ENCODE measurements at regions not wholly inside any gene's neighbourhood (a gene's known extent, or its start where the extent isn't known, plus 50 kb on each side); places are given as distances from the start of the nearest gene placed in this dataset.

DNA sequence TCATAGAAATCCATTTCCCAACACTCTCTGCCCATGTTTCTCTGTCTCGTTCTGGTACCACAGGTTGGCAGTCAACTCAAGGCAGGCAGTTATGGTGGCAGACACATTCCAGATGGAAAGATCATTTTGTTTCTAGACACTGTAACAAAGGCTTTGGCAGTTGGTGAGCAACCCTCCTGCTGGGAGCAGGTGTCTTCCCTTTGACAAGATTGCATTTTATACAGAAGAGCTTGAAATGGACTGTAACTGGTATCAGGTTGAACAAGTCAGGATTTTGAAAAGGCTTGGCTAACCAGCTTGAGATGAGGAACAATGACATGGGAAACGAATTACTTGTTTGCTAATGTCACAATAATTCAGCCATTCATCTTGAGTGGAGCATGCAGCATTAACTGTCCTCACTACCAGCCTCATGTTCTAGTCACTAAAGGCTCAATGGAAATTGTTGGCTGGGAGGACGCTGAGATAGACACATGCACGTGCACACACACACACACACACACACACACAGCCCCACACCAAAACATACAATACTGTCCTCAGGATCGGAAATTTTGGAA, 170.0 kb downstream of the SEMA6D start:
- no peak for DNase-seq

DNA sequence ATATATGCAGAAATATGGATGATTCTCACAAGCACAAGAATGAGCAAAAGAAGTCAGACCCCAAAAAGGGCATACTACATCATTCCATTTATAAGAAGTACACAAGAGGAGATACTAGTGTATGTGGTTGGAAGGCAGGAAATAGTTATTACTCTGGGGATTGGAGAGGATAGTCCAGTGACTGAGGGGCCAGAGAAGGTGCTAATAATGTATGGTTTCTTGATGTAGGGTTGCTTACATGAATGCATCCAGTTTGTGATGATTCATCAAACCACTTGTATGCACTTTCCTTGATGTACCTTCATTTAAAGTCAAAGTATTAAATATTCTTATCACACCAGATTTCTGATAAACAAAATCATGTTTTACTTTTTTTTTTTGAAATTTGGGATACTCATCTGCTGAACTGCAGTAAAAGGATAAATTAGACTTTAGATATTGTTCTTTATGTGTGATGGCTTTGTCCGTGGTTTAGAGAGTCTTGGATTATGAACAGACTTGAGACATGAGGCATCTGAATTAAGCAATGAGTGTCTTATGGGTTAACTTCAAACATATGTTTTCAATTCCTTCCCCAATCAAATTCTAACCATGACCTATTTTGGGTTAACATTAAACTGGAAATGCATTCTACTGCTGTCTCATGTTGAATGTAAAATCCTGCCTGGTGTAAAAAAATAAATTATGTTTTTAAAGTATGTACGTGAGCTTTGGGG, 171.2 kb downstream of the SEMA6D start:
- DNase-seq, result no peak

DNA sequence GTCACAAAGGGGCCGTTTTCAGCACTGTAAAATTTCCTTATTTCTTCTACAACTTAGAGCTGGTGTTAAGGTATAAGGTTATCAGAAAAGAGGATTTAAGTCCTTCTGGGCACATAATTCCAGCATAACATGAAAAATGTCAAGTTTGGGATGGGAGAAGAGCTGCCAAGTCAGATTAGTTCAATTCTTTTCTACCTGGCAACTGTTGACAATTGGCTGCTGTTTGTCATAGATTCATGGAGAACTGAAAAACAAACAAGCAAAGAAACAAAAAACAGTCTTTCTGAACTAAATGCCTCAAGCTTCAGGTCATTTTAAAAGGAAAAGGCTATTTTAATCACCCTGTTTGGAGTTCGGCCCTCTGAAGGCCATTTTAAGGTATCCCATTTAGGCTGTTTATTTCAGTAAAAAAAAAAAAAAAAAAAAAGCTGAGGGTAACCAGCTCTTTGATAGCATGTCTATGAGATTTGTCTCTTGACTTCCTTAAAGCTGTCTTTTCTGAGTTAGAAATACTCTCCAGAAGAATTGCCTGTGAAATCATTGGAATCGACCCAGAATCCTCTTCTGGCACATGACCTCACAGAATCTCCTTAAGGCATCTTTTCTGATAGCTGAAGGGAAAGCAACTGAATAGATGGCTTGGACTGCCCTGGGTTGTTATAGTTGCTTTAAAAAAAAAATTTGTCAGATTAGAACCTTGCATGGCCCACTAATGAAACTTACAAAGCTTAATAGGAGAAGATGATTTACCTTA, 173.3 kb downstream of the SEMA6D start:
- DNase-seq, result no peak

GRCh38 chr15:47897525-47897924, 180.2 kb downstream of the SEMA6D start:
- DNase-seq, result no peak

DNA sequence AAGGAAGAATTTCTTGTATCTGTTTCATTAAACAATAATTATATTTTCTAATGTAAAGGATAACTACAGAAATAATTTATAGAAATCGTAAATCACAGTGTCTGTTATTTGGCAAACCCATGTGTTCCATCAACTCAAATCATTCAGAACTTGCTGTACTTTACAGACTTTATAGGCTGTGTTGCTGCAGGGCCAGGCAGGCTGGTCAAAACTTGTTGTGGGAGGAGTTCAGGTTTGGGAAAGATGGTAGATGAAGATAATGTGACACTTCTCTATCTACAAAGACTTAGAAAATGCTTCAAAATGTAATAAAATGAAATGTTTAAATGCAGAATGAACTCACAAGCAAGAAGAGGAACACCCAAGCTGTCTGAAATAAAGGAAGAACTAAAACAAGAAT, 183.4 kb downstream of the SEMA6D start:
- DNase-seq, result no peak

DNA sequence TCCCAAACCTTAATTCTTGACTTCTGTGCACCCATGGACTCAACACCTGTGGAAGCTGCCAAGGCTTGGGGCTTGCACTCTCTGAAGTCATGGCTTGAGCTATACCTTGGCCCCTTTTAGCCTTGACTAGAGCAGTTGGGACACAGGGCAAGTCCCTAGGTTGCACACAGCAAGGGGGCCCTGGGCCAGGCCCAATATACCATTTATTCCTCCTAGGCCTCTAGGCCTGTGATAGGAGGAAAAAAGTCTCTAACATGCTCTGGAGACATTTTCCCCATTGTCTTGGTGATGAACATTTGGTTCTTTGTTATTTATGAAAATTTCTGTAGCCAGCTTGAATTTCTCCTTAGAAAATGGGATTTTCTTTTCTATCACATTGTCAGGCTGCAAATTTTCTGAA, 186.1 kb downstream of the SEMA6D start:
- DNase-seq, result no peak

DNA sequence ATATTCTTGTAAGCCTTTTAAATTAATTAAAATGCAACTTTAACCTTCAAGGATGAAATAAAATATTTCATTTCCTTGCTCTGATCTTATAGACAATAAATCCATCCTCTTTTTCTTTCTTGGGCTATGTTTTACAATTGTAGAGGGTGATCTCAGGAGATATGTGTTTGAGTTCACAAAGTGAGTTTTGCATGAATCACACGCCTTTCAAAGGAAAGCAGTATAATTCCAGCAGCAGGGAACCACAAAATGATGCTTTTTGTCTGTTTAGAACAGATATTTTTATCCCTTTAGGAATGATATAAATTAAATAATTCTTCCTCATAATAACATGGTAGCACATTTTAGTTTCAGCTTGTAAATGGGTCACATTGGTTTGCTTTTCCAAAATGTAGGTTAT, 191.2 kb downstream of the SEMA6D start:
- DNase-seq, result no peak

DNA sequence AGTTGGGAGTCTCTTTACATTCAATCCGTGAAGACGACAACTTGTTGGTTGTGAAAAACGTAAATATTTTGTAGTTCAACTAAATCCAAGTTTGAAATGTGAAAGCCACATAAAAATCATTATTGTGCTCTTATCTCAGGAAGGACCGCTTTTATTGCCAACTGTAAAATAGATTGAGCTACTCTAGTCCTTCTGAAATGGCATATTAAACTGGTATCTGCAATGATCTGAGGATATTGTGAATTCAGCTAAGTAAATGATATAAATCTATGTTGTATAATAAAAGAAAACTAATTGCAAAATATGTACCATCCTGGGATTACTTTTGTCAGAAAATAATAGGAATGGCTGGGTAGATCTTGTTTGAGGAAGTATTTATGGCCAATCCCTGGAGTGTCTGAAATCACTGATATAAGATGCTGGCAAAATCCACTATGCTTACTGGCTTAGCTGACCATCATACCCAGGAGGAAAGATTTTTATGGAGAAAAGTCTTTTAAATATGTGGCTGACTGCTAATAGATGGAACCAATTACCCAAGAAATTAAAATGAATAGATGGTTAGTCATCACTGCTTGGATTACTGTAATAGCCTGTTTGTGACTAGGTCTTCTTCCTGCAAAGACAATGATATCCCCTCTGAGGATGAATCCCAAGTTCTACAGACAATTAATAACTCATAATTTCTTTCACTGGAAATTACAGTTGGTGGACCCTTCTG, 191.8 kb downstream of the SEMA6D start:
- DNase-seq, result no peak

GRCh38 chr15:47912910-47913309, 195.6 kb downstream of the SEMA6D start:
- peak; percentile 38 for DNase-seq

DNA sequence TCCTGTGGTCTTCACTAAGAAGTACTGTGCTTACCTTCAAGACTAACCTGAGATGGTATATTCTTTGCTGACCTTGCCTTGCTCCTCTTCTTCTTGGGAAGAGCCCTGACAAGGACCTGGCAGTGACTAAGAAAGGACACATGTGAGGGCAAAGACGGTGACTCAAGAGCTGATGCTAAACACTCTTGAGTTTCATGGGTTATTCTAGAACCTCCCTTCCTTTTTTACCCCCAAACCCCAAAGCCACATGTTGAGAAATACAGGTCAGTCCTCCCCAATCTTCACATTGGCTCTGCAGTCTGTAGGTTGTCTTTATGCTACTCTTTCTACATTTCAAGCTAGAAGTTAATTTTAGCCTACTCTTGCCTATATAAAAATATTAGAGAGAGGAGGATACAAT, 200.6 kb downstream of the SEMA6D start:
- DNase-seq, result no peak

DNA sequence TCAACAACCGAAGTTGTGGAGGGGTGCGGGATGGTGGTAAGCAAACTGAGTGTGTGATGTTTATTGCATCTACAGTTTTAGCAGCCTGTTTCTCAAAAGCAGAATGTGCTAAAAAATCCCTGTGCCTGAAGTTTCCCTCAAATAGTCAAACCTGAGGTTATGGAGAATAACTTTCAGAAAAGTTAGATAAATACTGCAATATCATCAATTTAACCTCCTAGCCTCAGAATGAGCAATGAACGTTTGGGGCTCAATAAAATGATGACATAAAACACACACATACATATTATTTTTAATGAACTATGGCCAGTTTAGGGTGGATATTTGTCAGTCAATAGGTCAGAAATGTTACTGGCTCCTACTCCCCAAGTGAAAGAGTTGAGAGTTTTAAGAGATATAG, 201.6 kb downstream of the SEMA6D start:
- no peak for DNase-seq

- no peak for DNase-seq
Measured at GRCh38 chr15:47924381-47924780, 196.4 kb upstream of the SLC24A5 start.

- no peak for DNase-seq
Measured at GRCh38 chr15:47929138-47929803, 191.5 kb upstream of the SLC24A5 start.

DNA sequence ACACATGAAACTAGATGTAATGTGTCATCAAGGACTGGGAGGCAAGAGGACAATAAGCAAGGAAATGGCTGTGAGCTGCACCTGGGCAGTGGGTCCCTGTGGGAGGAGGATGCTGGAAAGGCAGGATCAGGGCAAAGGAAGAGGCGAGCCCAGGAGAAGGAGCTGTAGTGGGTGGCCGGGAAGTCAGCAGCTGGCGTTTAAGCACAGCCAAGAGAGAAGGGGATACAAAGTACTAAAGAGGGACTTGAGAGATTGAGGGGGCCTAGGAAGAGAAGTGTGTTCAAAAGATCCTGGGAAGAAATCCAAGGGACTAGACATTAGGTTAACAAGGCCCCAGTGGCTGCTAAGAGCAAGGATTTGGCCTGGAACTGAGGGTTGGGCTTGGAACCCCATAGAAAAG, 188.5 kb upstream of the SLC24A5 start:
- DNase-seq, result no peak

GRCh38 chr15:47932951-47933641, 187.7 kb upstream of the SLC24A5 start:
- no peak for DNase-seq

DNA sequence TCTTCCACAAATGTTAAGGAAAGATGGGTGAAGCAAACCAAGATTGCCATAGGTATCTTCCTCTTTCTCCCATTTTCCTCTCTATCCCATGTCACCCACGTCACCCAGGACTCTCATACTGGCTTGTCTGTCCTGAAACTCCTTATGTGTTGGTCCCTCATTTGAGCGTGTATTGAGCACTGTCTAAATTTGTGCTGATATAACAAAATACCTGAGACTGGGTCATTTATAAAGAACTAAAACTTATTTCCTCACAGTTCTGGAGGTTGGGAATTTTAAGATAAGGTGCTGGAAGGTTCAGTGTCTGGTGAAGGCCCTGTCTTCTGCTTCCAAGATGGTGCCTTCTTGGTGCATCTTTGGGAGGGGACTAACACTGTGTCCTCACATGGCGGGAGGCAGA, 186.9 kb upstream of the SLC24A5 start:
- no peak for DNase-seq

- DNase-seq, result no peak
Measured at GRCh38 chr15:47934342-47934741, 186.4 kb upstream of the SLC24A5 start.

- no peak for DNase-seq
Measured at GRCh38 chr15:47937834-47938233, 183.0 kb upstream of the SLC24A5 start.

- no peak for DNase-seq
Measured at GRCh38 chr15:47944637-47945288, 176.0 kb upstream of the SLC24A5 start.

GRCh38 chr15:47945872-47946650, 174.7 kb upstream of the SLC24A5 start:
- no peak for DNase-seq

DNA sequence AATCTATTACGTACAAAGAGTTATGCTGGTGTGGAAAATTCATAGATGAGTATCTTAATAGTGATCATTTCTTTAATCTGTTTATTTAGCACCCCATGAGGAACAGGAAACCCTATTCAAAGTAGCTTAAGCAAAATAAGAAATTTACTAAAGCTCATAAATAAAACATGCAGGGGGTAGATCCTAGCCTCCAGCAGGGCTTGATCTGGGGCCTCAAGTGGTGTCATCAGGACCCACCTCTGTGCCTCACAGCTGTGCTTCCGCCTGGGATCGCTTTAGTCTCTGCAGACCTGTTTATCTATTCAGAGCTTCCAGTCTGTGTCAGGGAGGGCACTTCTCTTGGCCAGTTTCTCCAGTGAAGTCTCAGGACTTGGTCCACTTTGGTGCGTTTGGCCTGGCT, 171.0 kb upstream of the SLC24A5 start:
- no peak for DNase-seq

All from RPMI8226 (cell line).